H1 (cell line): ENCODE measurements at regions not wholly inside any gene's neighbourhood (a gene's known extent, or its start where the extent isn't known, plus 50 kb on each side); places are given as distances from the start of the nearest gene placed in this dataset.

ENCODE experiments used
- CTCF ChIA-PET: fragments of 300-600 bp; sonication (Branson Sonifier 250); formaldehyde crosslinking; loops from one replicate; lab custom pipeline; 2021; ENCODE audit not compliant: partially characterized antibody; lab: Charles Lee
- POLR2A ChIA-PET: fragments of 300-600 bp; sonication (Branson Sonifier 250); formaldehyde crosslinking; loops from one replicate; lab custom pipeline; 2021; ENCODE audit warnings: inconsistent platforms; ENCODE audit not compliant: partially characterized antibody; lab: Charles Lee
- DNase-seq, 2 experiments: peaks; one replicate each; pipeline versions ENCODE4 v3.0.0 to v3.0.0-alpha.2; 2010 to 2022; ENCODE audit warnings: low spot score in 2 of 2, low read depth in 1 of 2, mixed read lengths in 1 of 2
- FAIRE-seq: peaks from 2 replicates; lab custom pipeline; 2011; peaks lifted over from hg19 to GRCh38; lab: Jason Lieb, UNC
- H2AFZ ChIP-seq: 2 replicates; pipeline ENCODE4 v1.8.1; 2012; ENCODE audit warnings: low read length, inconsistent platforms
- H2AK5ac ChIP-seq: 2 replicates; pipeline ENCODE4 v1.6.1; 2013; ENCODE audit warnings: low read depth, low read length
- H2BK120ac ChIP-seq: replicated peaks from 2 replicates; pipeline ENCODE3; 2013; ENCODE audit warnings: low read depth, low read length, inconsistent platforms
- H2BK12ac ChIP-seq: 2 replicates; pipeline ENCODE4 v1.6.1; 2013; ENCODE audit warnings: low read depth, low read length
- H2BK15ac ChIP-seq: 2 replicates; pipeline ENCODE4 v1.6.1; 2013; ENCODE audit warnings: low read length
- H2BK20ac ChIP-seq: 2 replicates; pipeline ENCODE4 v1.6.1; 2013; ENCODE audit warnings: low read length
- H2BK5ac ChIP-seq: 2 replicates; pipeline ENCODE4 v1.6.1; 2013; ENCODE audit warnings: low read depth, low read length
- H3K14ac ChIP-seq: 2 replicates; pipeline ENCODE4 v1.6.1; 2013; ENCODE audit warnings: inconsistent platforms; ENCODE audit not compliant: insufficient read length
- H3K18ac ChIP-seq: 2 replicates; pipeline ENCODE4 v1.6.1; 2013; ENCODE audit warnings: low read length; ENCODE audit errors: extremely low read depth
- H3K23ac ChIP-seq: 2 replicates; pipeline ENCODE4 v1.6.1; 2013; ENCODE audit warnings: inconsistent platforms; ENCODE audit not compliant: insufficient read length
- H3K23me2 ChIP-seq: 2 replicates; pipeline ENCODE4 v1.6.1; 2013; ENCODE audit warnings: low read depth, low read length
- H3K27ac ChIP-seq: 2 replicates; pipeline ENCODE4 v1.6.1; 2011; ENCODE audit warnings: low read depth, low read length, inconsistent platforms
- H3K27me3 ChIP-seq, 4 experiments: replicated peaks in 1 of 4; 1 replicate in 1 of 4; 2 replicates in 3 of 4; pipeline versions ENCODE4 v1.6.1 to v1.8.1; 2011 to 2013; ENCODE audit warnings: low read length in 3 of 4, mild to moderate bottlenecking in 3 of 4, inconsistent platforms in 2 of 4, mixed read lengths in 2 of 4, moderate library complexity in 1 of 4; ENCODE audit not compliant: control insufficient read depth in 3 of 4, insufficient read depth in 3 of 4; ENCODE audit errors: extremely low read depth in 1 of 4
- H3K36me3 ChIP-seq, 4 experiments: 2 replicates each; pipeline versions ENCODE4 v1.6.1 to v1.8.1; 2011 to 2013; ENCODE audit warnings: mild to moderate bottlenecking in 4 of 4, low read length in 3 of 4, moderate library complexity in 2 of 4, control low read depth in 1 of 4, inconsistent platforms in 1 of 4; ENCODE audit not compliant: insufficient read depth in 4 of 4, control insufficient read depth in 2 of 4
- H3K4ac ChIP-seq: replicated peaks from 2 replicates; pipeline ENCODE3; 2013; ENCODE audit warnings: low read length, low read depth, mixed read lengths, inconsistent platforms; ENCODE audit not compliant: insufficient read length
- H3K4me1 ChIP-seq, 4 experiments: replicated peaks in 1 of 4; 1 replicate in 1 of 4; 2 replicates in 3 of 4; pipeline versions ENCODE4 v1.6.1 to v1.8.1; 2011 to 2013; ENCODE audit warnings: low read length in 3 of 4, inconsistent platforms in 2 of 4, mixed read lengths in 1 of 4; ENCODE audit not compliant: insufficient read depth in 4 of 4, control insufficient read depth in 3 of 4
- H3K4me2 ChIP-seq, 2 experiments: 2 replicates each; pipeline versions ENCODE4 v1.6.1 to v1.8.1; 2011 to 2013; ENCODE audit warnings: low read depth in 2 of 2, low read length in 2 of 2, control low read depth in 1 of 2, inconsistent platforms in 1 of 2, mild to moderate bottlenecking in 1 of 2; ENCODE audit not compliant: insufficient read depth in 1 of 2
- H3K4me3 ChIP-seq, 4 experiments: fragments of 200-600, 300-600 bp in 1 of 4; sonication (generic), shearing (Covaris generic), sonication (Bioruptor Twin) in 1 of 4; 2 replicates each; pipeline versions ENCODE4 v1.5.1 to v1.8.1; 2011 to 2016; ENCODE audit warnings: low read length in 4 of 4, low read depth in 3 of 4, control low read depth in 2 of 4, inconsistent platforms in 2 of 4, mild to moderate bottlenecking in 2 of 4, mixed read lengths in 1 of 4, moderate library complexity in 1 of 4; ENCODE audit not compliant: insufficient read depth in 2 of 4; ENCODE audit errors: extremely low read depth in 1 of 4
- H3K56ac ChIP-seq: replicated peaks from 2 replicates; pipeline ENCODE3; 2013; ENCODE audit warnings: low read depth, mild to moderate bottlenecking, mixed read lengths, low read length, inconsistent platforms; ENCODE audit not compliant: insufficient read length
- H3K79me1 ChIP-seq: 2 replicates; pipeline ENCODE4 v1.6.1; 2013; ENCODE audit warnings: low read depth, low read length, control low read depth
- H3K79me2 ChIP-seq, 2 experiments: 2 replicates each; pipeline versions ENCODE4 v1.6.1 to v1.8.1; 2012 to 2013; ENCODE audit warnings: low read length in 2 of 2, mild to moderate bottlenecking in 2 of 2, inconsistent platforms in 1 of 2; ENCODE audit not compliant: insufficient read depth in 2 of 2, control insufficient read depth in 1 of 2
- H3K9ac ChIP-seq, 4 experiments: replicated peaks in 1 of 4; 1 replicate in 1 of 4; 2 replicates in 3 of 4; pipeline versions ENCODE4 v1.6.1 to v1.8.1; 2011 to 2013; ENCODE audit warnings: low read depth in 3 of 4, low read length in 3 of 4, control low read depth in 2 of 4, mild to moderate bottlenecking in 2 of 4, moderate library complexity in 2 of 4, inconsistent platforms in 1 of 4; ENCODE audit errors: extremely low read depth in 1 of 4
- H3K9me3 ChIP-seq, 2 experiments: 2 replicates each; pipeline versions ENCODE4 v1.6.1 to v1.8.1; 2012 to 2013; ENCODE audit warnings: mild to moderate bottlenecking in 2 of 2, moderate library complexity in 2 of 2, control low read depth in 1 of 2, inconsistent platforms in 1 of 2, low read depth in 1 of 2, low read length in 1 of 2, mixed read lengths in 1 of 2; ENCODE audit not compliant: insufficient read depth in 2 of 2
- H4K20me1 ChIP-seq, 2 experiments: replicated peaks in 1 of 2; 2 replicates each; pipeline versions ENCODE3 to v1.8.1; 2011 to 2013; ENCODE audit warnings: inconsistent platforms in 2 of 2, low read length in 2 of 2, mild to moderate bottlenecking in 1 of 2; ENCODE audit not compliant: insufficient read depth in 2 of 2, control insufficient read depth in 1 of 2
- H4K5ac ChIP-seq: 2 replicates; pipeline ENCODE4 v1.6.1; 2013; ENCODE audit warnings: low read length, low read depth, mixed read lengths, inconsistent platforms; ENCODE audit not compliant: insufficient read length
- H4K8ac ChIP-seq: 2 replicates; pipeline ENCODE4 v1.8.0; 2013; ENCODE audit warnings: mild to moderate bottlenecking, moderate library complexity, low read length, inconsistent platforms; ENCODE audit not compliant: insufficient read depth; ENCODE audit errors: extremely low read depth
- H4K91ac ChIP-seq: replicated peaks from 2 replicates; pipeline ENCODE3; 2013; ENCODE audit warnings: low read length, mixed read lengths, inconsistent platforms; ENCODE audit not compliant: insufficient read length
- BACH1 ChIP-seq: IDR thresholded peaks from 2 replicates; pipeline ENCODE4 v1.6.1; 2012; ENCODE audit warnings: low read length, improper control_type of control experiment
- GTF2F1 ChIP-seq: IDR thresholded peaks from 2 replicates; pipeline ENCODE4 v1.6.1; 2012; ENCODE audit warnings: low read depth, low read length, improper control_type of control experiment, borderline replicate concordance
- NRF1 ChIP-seq: IDR thresholded peaks from 2 replicates; pipeline ENCODE4 v1.6.1; 2011; ENCODE audit warnings: mild to moderate bottlenecking, low read depth, low read length, improper control_type of control experiment
- POLR2AphosphoS5 ChIP-seq: IDR thresholded peaks from 2 replicates; pipeline ENCODE4 v1.6.1; 2011; ENCODE audit warnings: low read depth, low read length
- WGBS, 2 experiments: shearing (Covaris generic) in 1 of 2; methylation state at CpG; one replicate each; pipeline versions ENCODE4 v1.1.6 to v1.1.7; 2013 to 2015; ENCODE audit warnings: low lambda C conversion rate in 2 of 2, mixed read lengths in 2 of 2, inconsistent platforms in 1 of 2, low coverage in 1 of 2, missing lambda C conversion rate in 1 of 2; ENCODE audit not compliant: insufficient replicate concordance in 2 of 2, insufficient coverage in 1 of 2, insufficient read length in 1 of 2; ENCODE audit errors: extremely low coverage in 1 of 2, missing lambda C conversion rate in 1 of 2; 5-methylcytosine and 5-hydroxymethylcytosine counted together

DNA sequence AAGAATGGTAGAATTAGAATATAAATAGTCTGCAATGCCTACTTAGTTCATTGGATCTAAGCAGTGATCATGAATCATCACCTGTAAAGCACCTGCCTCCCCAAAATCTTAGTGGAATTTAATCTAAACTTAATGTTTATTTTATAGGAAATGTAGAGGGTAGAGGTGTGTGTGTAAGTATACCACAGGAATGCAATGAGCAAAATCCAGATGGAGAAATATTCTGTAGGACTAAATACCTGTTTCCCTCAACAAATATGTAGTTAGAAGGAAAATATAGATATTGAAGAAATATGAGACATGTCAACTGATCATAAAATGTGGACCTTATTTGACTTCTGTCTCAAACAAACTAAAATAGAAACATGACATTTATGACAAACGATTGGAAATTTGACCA is 839.2 kb upstream of the FBXO33 start:
- Histone ChIP-seq H3K14ac (no peak overlapping the region), H2BK12ac (no peak overlapping the region)
- POLR2A ChIA-PET: no interaction called here

More for the DNA sequence above, 839.2 kb upstream of the FBXO33 start:
- H4K8ac ChIP-seq: no peak overlapping the region
- no peak overlapping the region for H3K23ac ChIP-seq
- 100% methylated on average over 1 of the region's 1 CpG; no CpG with 5 or more reads in 1 of the 2 experiments for WGBS, 2 experiments
- no peak overlapping the region for H4K5ac ChIP-seq
- CTCF ChIA-PET: no interaction called here
- H3K4me2 ChIP-seq: no peak overlapping the region
- no peak overlapping the region for H3K4me3 ChIP-seq
- no peak for DNase-seq
- H2AFZ ChIP-seq: no peak overlapping the region
- H3K27me3 ChIP-seq: no peaks in the 10 kb centered on the region
- H3K79me1 ChIP-seq: no peaks in the 10 kb centered on the region
- H2BK5ac ChIP-seq: no peak overlapping the region
- H2BK15ac ChIP-seq: no peak overlapping the region
- no peaks in the 10 kb centered on the region for H3K4me1 ChIP-seq
- no peaks in the 10 kb centered on the region for H3K9me3 ChIP-seq
- no peaks in the 10 kb centered on the region for H3K23me2 ChIP-seq
- no peaks in the 10 kb centered on the region for H4K20me1 ChIP-seq
- H3K79me2 ChIP-seq: no peaks in the 10 kb centered on the region
- no peak overlapping the region for H3K18ac ChIP-seq
- no peak for FAIRE-seq
- H2BK20ac ChIP-seq: no peak overlapping the region
- H3K56ac ChIP-seq: no peak overlapping the region
- no peak overlapping the region for H3K4ac ChIP-seq
- H2AK5ac ChIP-seq: no peak overlapping the region
- TF ChIP-seq NRF1 (no peak), BACH1 (no peak), GTF2F1 (no peak), POLR2AphosphoS5 (no peak)
- H3K36me3 ChIP-seq: no peaks in the 10 kb centered on the region
- H2BK120ac ChIP-seq: no peak overlapping the region
- H3K9ac ChIP-seq: no peak overlapping the region
- H3K27ac ChIP-seq: no peak overlapping the region
- no peak overlapping the region for H4K91ac ChIP-seq
